NCI-H2196 treated with DMSO at 0.1 percent for 48 hours (cell line): ENCODE measurements at regions not wholly inside any gene's neighbourhood (a gene's known extent, or its start where the extent isn't known, plus 50 kb on each side); places are given as distances from the start of the nearest gene placed in this dataset.

ENCODE experiments used
- DNase-seq: peaks from one replicate; lab custom pipeline; 2025; ENCODE audit not compliant: unreplicated experiment; lab: John Stamatoyannopoulos, UW

GRCh38 chrY:15600565-15600964 is 1076.2 kb downstream of the NLGN4Y start:
- no peak for DNase-seq

GRCh38 chrY:15624370-15624769 is 1100.0 kb downstream of the NLGN4Y start:
- DNase-seq: no peak

- no peak for DNase-seq
These were observed 1100.6 kb downstream of the NLGN4Y start for GRCh38 chrY:15624928-15625327.

- no peak for DNase-seq
These were observed 1123.9 kb downstream of the NLGN4Y start for GRCh38 chrY:15648198-15648597.

GRCh38 chrY:15650056-15650455 is 1125.7 kb downstream of the NLGN4Y start:
- no peak for DNase-seq

GRCh38 chrY:15688531-15688930 is 1164.2 kb downstream of the NLGN4Y start:
- no peak for DNase-seq

- DNase-seq: no peak
These were observed 1165.7 kb downstream of the NLGN4Y start for GRCh38 chrY:15689994-15690393.

GRCh38 chrY:15702131-15702530 is 1177.8 kb downstream of the NLGN4Y start:
- DNase-seq: no peak

- DNase-seq: no peak
These were observed 1180.6 kb downstream of the NLGN4Y start for GRCh38 chrY:15704906-15705305.

GRCh38 chrY:15749533-15750433 is 1225.5 kb downstream of the NLGN4Y start:
- DNase-seq: no peak

GRCh38 chrY:15751001-15751400 is 1226.7 kb downstream of the NLGN4Y start:
- DNase-seq: no peak

- no peak for DNase-seq
These were observed 1231.9 kb downstream of the NLGN4Y start for GRCh38 chrY:15756266-15756665.

- DNase-seq: no peak
These were observed 1249.2 kb downstream of the NLGN4Y start for GRCh38 chrY:15773579-15773978.

- no peak for DNase-seq
These were observed 1251.6 kb downstream of the NLGN4Y start for GRCh38 chrY:15775880-15776279.

- no peak for DNase-seq
These were observed 1255.6 kb downstream of the NLGN4Y start for GRCh38 chrY:15779891-15780290.

GRCh38 chrY:15800021-15800420 is 1275.7 kb downstream of the NLGN4Y start:
- DNase-seq: no peak

- DNase-seq: no peak
These were observed 1281.7 kb downstream of the NLGN4Y start for GRCh38 chrY:15805985-15806384.

- DNase-seq: no peak
These were observed 1289.9 kb downstream of the NLGN4Y start for GRCh38 chrY:15814241-15814640.
